ENCODE measurements at regions not wholly inside any gene's neighbourhood (a gene's known extent, or its start where the extent isn't known, plus 50 kb on each side); places are given as distances from the start of the nearest gene placed in this dataset.

DNA sequence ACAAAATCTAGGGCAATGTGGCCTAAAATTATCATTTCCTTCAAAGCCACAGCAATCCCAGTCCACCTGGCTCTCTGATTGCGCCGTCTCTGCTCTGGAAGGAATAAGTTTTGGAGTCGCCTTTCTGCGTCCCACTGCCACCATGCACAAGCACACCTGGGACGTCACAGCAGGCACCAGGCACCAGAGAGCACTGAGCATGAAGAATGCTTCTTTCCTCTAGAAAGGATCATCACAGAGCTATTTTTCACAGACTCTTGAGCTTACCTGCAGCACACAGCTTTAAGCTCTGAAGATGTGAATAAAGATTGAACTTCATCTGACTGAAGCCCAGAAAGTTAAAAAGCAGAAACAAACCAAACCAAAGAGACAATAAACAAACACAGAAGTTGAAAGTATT is 170.0 kb upstream of the PPARGC1A start:
- ChIA-PET POLR2A (no interaction called here), CTCF (ENCODE audit: low intra/inter-chr PET ratio) (no interaction called here)
- H3K4me1 ChIP-seq (replicated peaks in 1 of 2; ENCODE audit: control insufficient read depth in 2 of 2, insufficient read depth in 2 of 2, low read length in 2 of 2): no peaks in the 10 kb centered on the region
- no peak overlapping the region for H3K4me3 ChIP-seq
- no peaks in the 10 kb centered on the region for H3K9me3 ChIP-seq (replicated peaks; ENCODE audit: control insufficient read depth, insufficient read depth, low read depth, low read length)
- H3K9ac ChIP-seq (ENCODE audit: insufficient read depth in 1 of 2, low read depth in 2 of 2, low read length in 2 of 2): no peak overlapping the region
- H2AFZ ChIP-seq (ENCODE audit: low read depth, low read length): no peak overlapping the region
- no peak for ATAC-seq
- TF ChIP-seq SPI1 (IDR thresholded peaks at IDR 0.05; ENCODE audit: borderline replicate concordance, low read depth, low read length) (no peak), SRSF3 (IDR thresholded peaks at IDR 0.05; ENCODE audit: insufficient read depth, low read length) (no peak), ATF3 (IDR thresholded peaks at IDR 0.05) (no peak), ATF3 (CRISPR knock-in tag; conservative IDR thresholded peaks at IDR 0.05) (no peak), MXI1 (IDR thresholded peaks at IDR 0.05; ENCODE audit: low read depth, low read length) (no peak), SLC30A9 (CRISPR knock-in tag; IDR thresholded peaks at IDR 0.05) (no peak), ZZZ3 (IDR thresholded peaks at IDR 0.05) (no peak), CREB3L1 (IDR thresholded peaks at IDR 0.05; ENCODE audit: borderline replicate concordance, low read depth) (no peak), EGR1 (conservative IDR thresholded peaks at IDR 0.05) (no peak), ZNF24 (IDR thresholded peaks at IDR 0.05) (no peak)
- TF ChIP-seq, protein P1, sequence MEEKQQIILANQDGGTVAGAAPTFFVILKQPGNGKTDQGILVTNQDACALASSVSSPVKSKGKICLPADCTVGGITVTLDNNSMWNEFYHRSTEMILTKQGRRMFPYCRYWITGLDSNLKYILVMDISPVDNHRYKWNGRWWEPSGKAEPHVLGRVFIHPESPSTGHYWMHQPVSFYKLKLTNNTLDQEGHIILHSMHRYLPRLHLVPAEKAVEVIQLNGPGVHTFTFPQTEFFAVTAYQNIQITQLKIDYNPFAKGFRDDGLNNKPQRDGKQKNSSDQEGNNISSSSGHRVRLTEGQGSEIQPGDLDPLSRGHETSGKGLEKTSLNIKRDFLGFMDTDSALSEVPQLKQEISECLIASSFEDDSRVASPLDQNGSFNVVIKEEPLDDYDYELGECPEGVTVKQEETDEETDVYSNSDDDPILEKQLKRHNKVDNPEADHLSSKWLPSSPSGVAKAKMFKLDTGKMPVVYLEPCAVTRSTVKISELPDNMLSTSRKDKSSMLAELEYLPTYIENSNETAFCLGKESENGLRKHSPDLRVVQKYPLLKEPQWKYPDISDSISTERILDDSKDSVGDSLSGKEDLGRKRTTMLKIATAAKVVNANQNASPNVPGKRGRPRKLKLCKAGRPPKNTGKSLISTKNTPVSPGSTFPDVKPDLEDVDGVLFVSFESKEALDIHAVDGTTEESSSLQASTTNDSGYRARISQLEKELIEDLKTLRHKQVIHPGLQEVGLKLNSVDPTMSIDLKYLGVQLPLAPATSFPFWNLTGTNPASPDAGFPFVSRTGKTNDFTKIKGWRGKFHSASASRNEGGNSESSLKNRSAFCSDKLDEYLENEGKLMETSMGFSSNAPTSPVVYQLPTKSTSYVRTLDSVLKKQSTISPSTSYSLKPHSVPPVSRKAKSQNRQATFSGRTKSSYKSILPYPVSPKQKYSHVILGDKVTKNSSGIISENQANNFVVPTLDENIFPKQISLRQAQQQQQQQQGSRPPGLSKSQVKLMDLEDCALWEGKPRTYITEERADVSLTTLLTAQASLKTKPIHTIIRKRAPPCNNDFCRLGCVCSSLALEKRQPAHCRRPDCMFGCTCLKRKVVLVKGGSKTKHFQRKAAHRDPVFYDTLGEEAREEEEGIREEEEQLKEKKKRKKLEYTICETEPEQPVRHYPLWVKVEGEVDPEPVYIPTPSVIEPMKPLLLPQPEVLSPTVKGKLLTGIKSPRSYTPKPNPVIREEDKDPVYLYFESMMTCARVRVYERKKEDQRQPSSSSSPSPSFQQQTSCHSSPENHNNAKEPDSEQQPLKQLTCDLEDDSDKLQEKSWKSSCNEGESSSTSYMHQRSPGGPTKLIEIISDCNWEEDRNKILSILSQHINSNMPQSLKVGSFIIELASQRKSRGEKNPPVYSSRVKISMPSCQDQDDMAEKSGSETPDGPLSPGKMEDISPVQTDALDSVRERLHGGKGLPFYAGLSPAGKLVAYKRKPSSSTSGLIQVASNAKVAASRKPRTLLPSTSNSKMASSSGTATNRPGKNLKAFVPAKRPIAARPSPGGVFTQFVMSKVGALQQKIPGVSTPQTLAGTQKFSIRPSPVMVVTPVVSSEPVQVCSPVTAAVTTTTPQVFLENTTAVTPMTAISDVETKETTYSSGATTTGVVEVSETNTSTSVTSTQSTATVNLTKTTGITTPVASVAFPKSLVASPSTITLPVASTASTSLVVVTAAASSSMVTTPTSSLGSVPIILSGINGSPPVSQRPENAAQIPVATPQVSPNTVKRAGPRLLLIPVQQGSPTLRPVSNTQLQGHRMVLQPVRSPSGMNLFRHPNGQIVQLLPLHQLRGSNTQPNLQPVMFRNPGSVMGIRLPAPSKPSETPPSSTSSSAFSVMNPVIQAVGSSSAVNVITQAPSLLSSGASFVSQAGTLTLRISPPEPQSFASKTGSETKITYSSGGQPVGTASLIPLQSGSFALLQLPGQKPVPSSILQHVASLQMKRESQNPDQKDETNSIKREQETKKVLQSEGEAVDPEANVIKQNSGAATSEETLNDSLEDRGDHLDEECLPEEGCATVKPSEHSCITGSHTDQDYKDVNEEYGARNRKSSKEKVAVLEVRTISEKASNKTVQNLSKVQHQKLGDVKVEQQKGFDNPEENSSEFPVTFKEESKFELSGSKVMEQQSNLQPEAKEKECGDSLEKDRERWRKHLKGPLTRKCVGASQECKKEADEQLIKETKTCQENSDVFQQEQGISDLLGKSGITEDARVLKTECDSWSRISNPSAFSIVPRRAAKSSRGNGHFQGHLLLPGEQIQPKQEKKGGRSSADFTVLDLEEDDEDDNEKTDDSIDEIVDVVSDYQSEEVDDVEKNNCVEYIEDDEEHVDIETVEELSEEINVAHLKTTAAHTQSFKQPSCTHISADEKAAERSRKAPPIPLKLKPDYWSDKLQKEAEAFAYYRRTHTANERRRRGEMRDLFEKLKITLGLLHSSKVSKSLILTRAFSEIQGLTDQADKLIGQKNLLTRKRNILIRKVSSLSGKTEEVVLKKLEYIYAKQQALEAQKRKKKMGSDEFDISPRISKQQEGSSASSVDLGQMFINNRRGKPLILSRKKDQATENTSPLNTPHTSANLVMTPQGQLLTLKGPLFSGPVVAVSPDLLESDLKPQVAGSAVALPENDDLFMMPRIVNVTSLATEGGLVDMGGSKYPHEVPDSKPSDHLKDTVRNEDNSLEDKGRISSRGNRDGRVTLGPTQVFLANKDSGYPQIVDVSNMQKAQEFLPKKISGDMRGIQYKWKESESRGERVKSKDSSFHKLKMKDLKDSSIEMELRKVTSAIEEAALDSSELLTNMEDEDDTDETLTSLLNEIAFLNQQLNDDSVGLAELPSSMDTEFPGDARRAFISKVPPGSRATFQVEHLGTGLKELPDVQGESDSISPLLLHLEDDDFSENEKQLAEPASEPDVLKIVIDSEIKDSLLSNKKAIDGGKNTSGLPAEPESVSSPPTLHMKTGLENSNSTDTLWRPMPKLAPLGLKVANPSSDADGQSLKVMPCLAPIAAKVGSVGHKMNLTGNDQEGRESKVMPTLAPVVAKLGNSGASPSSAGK (IDR thresholded peaks at IDR 0.05): no peak
- H3K27ac ChIP-seq (ENCODE audit: extremely low read depth, low read depth, low read length): no peak overlapping the region
- H3K27me3 ChIP-seq (ENCODE audit: control insufficient read depth in 2 of 2, insufficient read depth in 2 of 2, low read length in 2 of 2): no peaks in the 10 kb centered on the region; a peak in 1 of 5 replicates
- no TSS peak for BruUV-seq (replicated peaks)
- in situ Hi-C loops (cut with MboI): no loop called here
- H3K79me2 ChIP-seq (ENCODE audit: control insufficient read depth, insufficient read depth, low read length): no peaks in the 10 kb centered on the region
- intact Hi-C loops (cut with micrococcal nuclease): no loop called here
- no peak for DNase-seq (ENCODE audit: extremely low read depth in 1 of 4, low spot score in 3 of 4)
- no peak for FAIRE-seq
- H3K4me2 ChIP-seq (ENCODE audit: insufficient read depth, low read length): no peak overlapping the region
- 0% methylated on average over 5 of the region's 5 CpGs for WGBS (ENCODE audit: insufficient coverage, low coverage, missing lambda C conversion rate)
- no peaks in the 10 kb centered on the region for H4K20me1 ChIP-seq (replicated peaks; ENCODE audit: control insufficient read depth, insufficient read depth, low read length)
- no peaks in the 10 kb centered on the region for H3K9me1 ChIP-seq (ENCODE audit: control insufficient read depth, insufficient read depth, low read length)
- no peaks in the 10 kb centered on the region for H3K36me3 ChIP-seq (ENCODE audit: control insufficient read depth, insufficient read depth, low read length)
